Non-pigmented ciliary epithelial cell (primary cell): ENCODE measurements at regions not wholly inside any gene's neighbourhood (a gene's known extent, or its start where the extent isn't known, plus 50 kb on each side); places are given as distances from the start of the nearest gene placed in this dataset.
"Not testable (repeated sequence)": the region's sequence is repeated elsewhere in the genome, so short reads cannot be mapped to it uniquely, and the experiment has no call there.

ENCODE experiments used
- DNase-seq: peaks from one replicate; pipeline ENCODE4 v3.0.0-alpha.2; 2010; ENCODE audit warnings: low read depth

DNA sequence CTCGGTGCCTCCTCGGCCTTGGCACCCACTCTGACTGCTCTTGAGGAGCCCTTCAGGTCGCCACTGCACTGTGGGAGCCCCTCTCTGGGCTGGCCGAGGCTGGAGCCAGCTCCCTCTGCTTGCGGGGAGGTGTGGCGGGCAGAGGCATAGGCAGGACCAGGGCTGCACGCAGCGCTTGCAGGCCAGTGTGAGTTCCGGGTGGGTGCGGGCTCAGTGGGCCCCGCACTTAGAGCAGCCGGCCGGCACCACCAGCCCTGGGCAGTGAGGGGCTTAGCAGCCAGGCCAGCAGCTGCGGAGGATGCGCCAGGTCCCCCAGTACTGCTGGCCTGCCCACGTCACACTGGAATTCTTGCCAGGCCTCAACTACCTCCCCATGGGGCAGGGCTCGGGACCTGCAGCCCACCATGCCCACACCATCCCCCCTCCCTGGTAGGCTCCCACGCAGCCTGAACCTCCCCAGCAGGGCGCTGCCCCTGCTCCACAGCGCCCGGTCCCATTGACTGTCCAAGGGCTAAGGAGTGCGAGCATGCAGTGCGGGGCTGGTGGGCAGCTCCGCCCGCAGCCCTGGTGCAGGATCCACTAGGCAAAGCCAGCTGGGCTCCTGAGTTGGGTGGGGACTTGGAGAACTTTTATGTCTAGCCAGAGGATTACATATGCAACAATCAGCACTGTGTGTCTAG is 602.9 kb upstream of the ST8SIA4 start:
- no peak for DNase-seq

DNA sequence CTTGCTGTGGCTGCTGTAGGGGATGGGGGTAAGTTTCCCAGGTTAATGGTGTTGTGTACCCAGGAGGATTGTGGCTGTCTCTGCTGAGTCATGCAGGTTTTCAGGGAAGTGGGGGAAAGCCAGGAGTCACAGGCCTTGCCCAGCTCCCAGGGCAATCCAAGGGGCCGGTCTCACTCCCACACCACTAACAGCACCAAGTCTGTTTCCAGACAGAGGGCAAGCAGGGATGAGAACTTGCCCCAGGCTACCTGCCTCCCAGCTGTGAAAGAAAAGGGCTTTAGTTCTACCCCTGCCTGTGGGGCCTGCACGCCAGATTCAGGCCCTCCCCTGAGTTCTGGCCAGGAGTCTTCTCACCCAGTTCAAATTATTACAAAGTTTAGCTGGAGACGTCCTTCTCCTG is 579.8 kb upstream of the ST8SIA4 start:
- no peak for DNase-seq

DNA sequence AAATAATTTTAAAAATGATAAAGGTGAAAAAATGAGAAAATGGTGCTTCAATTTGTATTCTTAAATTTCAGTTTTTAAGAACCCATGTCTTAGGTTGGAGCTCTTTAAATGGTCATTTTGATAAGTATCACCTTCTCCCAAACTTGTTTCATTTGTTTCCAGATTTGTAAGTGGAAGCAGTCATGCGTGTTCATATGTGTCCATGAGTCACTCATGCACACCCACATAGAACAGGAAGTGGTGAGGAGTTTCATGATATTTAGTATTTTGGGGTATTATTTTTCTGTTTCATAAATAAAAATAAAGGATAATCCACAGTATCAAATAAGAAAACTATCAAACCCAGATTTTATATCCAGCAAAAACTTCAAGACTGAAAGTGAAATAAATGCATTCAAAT is 570.4 kb upstream of the ST8SIA4 start:
- DNase-seq, result peak; percentile 20

DNA sequence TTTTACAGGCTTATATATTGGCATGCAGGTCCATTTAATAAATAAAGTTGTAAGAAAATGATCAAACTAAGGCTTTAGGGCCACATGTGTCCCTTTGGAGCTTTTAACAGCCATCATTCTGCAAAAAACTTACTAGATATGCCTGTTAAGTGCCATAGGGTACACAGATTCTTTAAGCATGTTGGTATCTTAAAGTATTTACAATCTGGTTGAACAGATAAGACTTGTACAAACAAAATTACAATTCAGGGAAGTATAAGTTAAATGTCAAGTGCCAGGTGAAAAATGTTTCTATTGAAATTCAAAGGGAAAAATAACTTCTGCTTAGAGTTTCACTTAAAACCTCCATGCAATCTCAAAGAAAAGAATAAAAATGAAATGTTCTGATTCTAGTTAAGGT is 558.4 kb upstream of the ST8SIA4 start:
- no peak for DNase-seq

DNA sequence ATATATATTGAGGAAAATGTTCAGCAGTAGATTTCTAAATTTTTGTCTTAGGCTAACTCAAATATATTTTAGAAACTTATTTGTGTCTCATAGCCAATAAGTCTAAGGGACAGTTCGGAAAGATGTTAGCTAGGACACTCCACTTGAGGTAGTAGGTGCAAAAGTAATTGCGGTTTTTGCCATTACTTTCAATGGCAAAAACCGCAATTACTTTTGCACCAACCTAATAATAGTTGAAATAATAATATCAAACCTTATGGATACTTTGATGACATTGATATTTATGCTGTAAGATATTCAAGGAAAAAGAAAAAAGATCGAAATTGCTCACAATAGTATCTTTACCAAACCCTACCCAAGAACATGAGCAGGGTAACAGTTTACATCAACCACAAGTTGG is 555.5 kb upstream of the ST8SIA4 start:
- DNase-seq, result no peak

DNA sequence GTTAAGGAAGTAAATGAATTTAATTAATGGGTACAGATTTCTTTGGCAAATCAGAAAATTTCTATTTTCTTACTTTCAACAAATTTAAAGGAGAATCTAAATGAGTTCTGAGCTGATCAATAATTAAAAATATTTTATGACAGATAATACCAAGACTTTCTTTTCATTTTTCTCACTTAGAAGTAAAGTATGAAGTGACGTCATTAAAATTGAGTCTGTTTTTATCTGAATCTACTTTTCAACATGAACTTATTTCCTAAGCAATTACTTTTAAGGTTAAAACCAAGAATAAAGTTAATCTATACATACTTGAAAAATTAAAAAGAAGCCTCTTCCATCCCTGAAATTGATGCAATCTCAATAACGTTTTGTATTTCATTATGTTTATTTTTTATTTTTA is 552.8 kb upstream of the ST8SIA4 start:
- DNase-seq, result no peak

DNA sequence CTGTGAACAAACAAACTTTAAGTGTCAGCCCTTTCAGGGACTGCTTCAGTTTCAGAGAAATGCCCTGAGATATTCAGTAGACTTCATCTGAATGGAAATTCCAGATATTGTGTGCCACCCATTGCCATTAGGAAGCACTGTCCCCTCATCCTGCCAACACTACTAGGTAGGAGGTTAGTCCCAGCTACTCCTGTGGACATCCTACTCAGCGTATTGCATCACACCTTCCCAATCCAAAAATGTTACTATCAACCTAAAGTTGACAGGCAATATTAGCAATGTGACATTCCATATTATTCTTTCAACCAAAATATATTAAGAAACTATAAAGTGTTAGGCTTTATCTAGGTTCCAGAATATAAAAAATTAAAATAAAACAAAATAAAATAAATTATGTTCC is 552.0 kb upstream of the ST8SIA4 start:
- no peak for DNase-seq

DNA sequence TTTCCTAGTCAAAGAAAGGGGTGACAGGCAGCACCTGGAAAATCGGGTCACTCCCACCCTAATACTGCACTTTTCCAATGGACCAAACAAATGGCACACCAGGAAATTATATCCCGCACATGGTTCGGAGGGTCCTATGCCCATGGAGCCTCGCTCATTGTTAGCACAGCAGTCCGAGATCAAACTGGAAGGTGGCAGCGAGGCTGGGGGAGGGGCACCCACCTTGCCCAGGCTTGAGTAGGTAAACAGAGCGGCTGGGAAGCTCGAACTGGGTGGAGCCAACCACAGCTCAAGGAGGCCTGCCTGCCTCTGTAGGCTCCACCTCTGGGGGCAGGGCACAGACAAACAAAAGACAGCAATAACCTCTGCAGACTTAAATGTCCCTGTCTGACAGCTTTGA is 539.2 kb upstream of the ST8SIA4 start:
- not testable (repeated sequence) for DNase-seq

DNA sequence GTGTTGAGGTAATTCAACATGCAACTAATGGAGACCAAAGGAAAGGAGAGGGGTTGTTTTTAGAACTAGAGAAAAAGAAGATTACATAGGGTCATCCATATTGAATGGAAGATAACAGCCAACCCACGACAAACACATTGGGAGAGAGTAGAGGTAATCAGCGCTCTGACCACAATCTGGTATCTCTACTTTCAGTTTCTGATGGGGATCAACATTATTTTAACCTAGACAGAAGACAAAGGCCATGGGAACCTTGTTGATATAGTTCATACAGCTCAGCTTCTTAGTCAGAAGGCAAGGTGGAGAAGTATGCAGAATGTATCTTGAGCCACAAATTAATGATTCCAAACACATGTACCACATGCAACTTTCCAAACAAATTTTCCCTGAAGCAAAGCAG is 537.1 kb upstream of the ST8SIA4 start:
- DNase-seq, result no peak

DNA sequence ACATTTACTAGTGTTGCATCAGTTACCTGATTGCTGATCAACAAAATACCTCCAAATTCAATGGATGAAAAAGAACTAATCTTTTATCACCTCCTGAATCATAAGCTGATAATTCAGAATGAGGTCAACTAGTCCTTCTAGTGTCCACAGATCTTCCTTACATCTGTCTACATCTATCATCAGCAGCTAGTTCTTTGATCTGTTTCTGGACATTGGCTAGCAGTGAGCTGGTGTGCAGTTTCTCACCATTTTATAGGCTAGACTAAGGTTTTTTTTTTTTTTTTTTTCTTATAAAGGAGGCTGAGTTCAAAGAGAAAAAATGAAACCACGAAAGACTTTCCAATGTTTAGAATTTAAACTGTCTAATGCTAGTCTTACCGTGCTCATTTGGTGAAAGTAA is 534.3 kb upstream of the ST8SIA4 start:
- DNase-seq, result no peak

DNA sequence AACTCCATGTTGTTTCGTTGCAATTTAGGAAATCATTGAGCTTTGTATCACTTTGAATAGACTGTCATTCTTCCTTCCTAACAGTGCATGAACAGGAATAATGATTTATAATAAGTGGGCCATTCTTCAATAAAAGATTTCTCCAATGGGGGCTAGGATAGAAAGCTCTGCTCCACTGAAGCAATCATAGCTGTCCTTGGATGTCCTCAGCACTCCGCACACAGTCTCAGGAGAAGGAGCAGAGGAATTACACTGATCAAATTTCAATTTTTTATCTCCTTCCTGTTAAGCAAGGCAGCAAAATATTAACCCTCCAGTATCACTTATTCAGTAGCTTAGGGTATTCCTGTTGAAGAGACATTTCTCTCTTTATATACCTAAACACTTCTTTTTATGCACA is 532.7 kb upstream of the ST8SIA4 start:
- no peak for DNase-seq

DNA sequence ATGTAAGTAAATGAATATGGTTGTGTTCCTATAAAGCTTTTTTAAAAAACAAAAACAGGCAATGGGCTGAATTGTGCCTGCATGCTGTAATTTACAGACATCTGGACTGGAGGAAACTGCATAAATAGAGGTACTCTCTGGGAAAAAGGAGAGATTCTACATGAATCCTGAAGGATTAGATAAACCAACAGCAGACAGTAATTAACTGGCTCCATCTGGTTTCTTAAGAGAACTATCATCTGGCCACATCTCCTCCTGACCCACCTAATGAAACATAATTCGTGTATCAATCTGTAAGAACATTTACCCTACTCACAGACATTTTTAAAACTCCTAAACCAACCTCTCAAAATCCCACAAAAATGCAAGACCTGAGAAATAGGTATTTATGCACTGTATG is 528.1 kb upstream of the ST8SIA4 start:
- no peak for DNase-seq

DNA sequence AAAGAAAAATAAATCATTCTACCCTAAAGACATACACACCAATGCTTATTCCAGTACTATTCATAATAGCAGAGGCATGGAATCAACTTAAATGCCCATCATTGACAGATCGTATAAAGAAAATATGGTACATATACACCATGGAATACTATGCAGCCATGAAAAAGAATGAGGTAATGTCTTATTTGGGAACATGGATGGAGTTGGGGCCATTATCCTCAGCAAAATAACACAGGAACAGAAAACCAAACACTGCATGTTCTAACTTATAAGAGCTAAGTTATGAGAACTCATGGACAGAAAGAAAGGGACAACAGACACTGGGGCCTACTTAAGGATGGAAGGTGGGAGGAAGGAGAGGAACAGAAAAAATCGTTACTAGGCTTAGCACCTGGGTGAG is 527.5 kb upstream of the ST8SIA4 start:
- DNase-seq, result no peak

DNA sequence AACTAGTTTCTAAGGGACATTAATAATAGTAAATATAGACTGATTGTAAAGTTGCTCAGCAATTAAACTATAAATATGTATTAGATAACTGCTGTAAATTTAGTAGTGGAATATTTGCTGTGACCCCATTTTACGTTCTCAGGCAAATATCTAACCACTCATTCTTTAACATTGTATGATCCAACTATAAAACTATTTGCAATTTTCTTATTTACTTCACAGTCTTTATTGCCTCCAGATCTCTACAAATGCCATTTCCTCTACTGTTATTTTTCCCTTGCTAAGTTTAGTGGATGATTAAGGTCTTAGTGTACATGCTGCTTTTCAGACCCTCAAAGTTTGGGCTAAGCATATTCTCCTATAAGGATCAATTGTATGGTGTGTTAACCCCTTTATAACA is 526.2 kb upstream of the ST8SIA4 start:
- DNase-seq, result peak; percentile 2

DNA sequence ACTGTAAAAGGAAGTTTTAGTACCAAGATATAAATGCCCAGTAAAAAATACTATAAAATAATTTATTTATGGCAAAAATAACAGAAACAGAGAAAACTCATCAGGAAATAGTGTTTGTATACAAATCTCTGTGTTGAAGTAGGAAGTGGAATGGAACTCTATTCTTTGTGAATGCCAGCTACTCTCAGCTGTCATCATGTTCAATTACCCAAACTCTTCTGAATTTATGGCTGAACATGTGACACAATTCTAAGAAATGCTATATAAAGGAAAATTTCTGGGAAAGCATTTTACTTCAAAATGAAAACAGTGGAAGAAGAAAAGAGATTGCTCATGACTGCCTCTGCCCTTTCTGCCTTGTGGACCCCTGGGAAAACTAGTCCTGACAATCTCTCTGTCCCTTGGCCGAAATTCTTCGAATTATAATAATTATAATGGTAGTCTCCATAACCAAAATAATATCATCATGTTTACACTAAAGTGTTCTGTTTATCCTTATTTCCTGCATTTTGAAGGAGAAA is 522.3 kb upstream of the ST8SIA4 start:
- no peak for DNase-seq

DNA sequence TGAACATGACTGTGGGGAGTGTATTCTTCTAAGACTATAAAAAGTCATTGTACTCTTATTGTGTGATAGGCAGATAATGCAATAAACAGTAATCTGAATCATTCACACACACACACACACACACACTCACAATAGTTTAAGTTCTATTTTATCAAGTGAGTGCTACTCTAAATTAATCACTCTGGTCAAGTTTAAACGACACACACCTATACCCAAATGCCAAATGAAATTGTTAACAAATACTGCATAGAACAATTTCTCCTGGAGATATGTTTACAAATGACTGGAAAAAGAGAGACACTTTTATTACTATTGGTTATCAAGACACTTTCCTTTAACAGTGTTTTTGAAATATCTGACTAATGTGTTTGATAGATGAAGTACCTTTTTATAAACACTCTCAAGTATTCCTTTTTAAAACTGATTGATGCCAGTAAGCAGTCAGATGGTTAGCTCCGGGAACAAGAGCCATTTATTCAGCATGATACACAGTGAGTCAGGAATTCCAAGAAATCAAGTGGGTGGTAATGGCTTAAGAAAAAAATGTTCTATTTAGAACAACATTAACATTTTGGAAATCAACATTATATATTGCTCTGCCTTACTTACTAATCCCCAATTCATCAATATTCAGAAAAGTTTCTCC is 521.6 kb upstream of the ST8SIA4 start:
- DNase-seq, result peak; percentile 36

DNA sequence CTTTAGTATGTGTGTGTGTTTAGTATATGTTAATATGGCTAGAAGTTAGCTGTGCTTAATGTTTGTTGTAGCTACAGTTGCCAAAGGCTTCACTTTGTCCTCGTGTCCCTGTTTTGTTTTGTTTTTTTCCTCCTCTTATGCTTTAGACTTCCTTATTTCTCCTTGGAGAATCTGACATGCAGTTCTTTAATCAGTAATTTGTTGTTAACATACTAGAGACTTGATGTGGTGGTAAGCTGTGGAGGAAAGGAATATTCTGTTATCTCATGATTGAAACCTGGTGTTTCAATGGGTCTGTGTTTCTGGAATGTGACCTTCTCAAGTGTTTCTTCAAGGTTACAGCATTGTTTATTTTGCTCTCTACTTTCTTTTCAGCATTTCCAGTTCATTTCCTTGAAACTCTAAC is 515.6 kb upstream of the ST8SIA4 start:
- no peak for DNase-seq

DNA sequence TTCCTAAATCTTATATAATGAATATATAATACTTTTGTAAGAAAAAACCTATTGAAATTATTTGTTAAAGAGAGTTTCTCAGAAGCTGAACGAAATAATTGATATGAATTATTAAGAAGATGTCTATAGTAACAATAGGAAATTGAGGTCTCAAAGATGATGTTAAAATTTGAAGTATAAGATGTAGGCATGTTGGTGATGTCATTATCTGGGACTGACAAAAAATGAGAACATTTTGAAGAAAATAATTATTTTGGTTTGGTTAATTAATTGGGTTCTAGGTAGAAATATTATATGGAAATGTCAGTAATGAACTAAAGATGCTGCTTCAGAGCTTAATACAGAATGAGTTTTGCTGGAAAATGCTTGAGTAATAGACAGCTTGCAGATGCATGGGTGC is 501.4 kb upstream of the ST8SIA4 start:
- no peak for DNase-seq

DNA sequence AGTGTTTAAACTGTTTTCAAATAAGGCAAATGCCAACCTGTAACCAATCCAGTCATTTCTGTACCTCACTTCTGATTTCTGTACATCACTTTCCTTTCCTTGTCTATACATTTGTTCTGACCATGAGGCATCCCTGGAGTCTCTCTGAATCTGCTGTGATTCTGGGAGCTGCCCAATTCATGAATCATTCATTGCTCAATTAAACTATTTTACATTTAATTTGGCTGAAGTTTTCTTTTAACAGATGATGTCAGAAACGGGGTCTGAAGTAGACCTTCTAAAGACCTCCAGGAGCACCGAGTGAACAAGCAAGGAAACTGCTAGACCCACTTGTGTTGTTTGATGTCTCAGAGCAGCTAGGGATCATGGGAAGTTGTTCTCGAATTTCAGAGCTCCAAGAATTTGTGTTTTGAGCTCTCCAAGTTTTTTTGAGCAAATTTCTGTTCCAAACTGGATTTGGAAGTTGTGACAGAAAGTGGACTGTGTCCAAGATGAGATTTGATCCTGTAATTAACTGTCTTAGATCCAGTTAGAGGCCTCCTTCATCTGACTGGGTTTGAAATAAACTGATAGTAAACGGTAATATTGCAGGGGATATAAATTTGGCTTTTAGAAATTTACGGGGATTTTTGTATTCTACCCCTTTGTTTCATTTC is 490.8 kb upstream of the ST8SIA4 start:
- no peak for DNase-seq

DNA sequence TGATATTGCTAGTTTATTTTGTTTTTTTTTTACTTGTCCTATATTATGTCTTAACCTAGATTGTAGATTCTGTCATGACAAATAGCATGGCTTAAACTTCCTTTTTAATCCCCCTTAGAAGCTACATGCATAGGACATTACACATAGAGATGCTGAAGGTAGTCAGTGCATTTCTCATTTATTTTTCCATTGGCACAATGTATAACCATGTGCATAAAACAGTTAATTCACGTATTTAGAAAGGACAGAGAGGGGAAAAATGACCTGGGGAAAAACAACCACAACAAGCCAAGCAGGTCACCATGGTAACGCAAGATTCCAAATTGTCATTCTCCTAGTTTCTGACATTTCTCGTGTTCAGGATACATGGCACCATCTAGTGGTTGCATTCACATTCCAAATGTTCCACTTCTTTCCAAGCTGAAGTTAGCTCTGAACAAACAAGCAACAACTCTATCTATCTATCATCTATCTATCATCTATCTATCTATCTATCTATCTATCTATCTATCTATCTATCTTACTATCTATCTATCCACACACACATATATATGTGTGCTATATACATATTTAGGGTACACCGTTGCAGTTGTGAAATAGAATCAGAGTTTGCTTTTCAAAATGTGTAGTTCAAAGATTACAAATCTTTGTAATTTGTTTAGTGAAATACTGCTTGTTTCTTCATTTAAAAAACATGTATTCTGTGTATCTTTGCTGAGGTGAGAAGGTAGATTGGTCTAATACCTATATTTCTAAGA is 487.2 kb upstream of the ST8SIA4 start:
- DNase-seq, result peak; percentile 22

DNA sequence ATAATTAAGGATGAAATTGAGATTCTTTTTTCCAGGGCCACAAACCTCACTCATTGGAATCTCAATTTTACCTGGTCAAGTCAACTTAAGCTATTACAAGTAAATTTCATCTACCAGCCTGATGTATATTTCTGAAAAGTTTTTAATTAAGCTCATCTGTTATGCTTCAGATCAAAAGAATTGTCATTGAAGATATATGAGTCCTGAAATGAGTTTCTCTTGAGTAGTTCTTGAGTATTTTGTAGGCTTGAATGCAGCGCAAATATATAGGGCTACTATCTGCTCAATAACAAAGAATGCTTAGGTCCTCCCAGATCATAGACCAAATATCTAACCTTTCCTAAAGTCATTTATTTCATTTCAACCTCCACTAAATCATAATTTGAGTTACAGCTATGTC is 482.2 kb upstream of the ST8SIA4 start:
- no peak for DNase-seq

DNA sequence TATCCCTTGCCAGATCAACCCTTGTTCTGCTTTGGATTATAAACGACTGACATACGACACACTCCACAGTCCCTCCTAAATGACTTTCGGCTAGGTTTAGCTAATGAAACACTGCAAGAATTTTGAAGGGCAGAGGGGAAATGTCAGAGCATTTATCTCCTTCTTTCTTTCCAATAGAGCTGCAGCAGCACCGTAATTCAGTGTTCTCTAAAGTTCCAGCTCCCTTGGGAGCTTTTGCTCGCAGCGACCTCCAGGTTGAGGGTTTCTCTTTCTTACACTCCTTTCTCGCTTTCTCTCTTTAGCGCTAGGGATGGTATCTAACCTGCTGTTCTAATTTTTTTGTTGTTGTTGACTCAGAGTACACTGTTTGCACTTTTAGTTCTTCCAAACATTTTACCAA is 467.1 kb upstream of the ST8SIA4 start:
- no peak for DNase-seq

DNA sequence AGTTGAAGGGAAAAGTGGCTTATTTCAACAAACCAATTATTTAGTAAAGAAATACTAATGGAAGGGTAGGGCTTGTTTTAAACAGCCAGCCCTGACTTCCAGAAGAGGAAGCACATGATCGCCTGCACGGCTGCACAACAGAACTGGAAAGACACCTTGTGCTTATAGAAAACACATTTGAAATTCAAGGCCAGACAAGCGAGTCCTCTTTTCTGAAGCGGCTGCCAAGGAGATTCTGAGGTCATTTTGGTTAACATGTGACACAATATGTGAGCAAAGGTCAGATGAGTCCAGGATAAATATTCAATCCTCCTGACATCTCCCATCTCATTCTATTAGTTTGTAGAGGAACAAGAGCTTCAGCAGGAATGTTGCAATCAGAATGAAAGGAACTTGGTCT is 461.4 kb upstream of the ST8SIA4 start:
- DNase-seq, result no peak
